Esophagus muscularis mucosa (tissue), 4 donors: ENCODE measurements at regions not wholly inside any gene's neighbourhood (a gene's known extent, or its start where the extent isn't known, plus 50 kb on each side); places are given as distances from the start of the nearest gene placed in this dataset.
"Not testable (repeated sequence)": the region's sequence is repeated elsewhere in the genome, so short reads cannot be mapped to it uniquely, and the experiment has no call there.

Experiments
- DNase-seq: peaks from one replicate; pipeline ENCODE4 v3.0.0-alpha.2; 2017; ENCODE audit errors: extremely low spot score
- H3K27ac ChIP-seq, 4 donors: fragments of 200-600 bp; sonication (generic); replicated peaks in 1 of 4; 1 replicate in 3 of 4; 2 replicates in 1 of 4; pipeline ENCODE4 v1.5.1; 2016 to 2019; ENCODE audit warnings: mild to moderate bottlenecking in 1 of 4
- H3K27me3 ChIP-seq, 4 donors: fragments of 200-600 bp; sonication (generic); one replicate each; pipeline versions ENCODE4 v1.5.1 to v1.6.0; 2016 to 2019
- H3K36me3 ChIP-seq, 4 donors: fragments of 200-600 bp; sonication (generic); one replicate each; pipeline ENCODE4 v1.5.1; 2016 to 2019
- H3K4me1 ChIP-seq, 4 donors: fragments of 200-600 bp; sonication (generic); one replicate each; pipeline ENCODE4 v1.5.1; 2016 to 2019
- H3K4me3 ChIP-seq, 4 donors: fragments of 200-600 bp; sonication (generic); 1 replicate in 2 of 4; 2 replicates in 2 of 4; pipeline ENCODE4 v1.5.1; 2016 to 2019; ENCODE audit warnings: mild to moderate bottlenecking in 4 of 4, moderate library complexity in 1 of 4
- H3K9me3 ChIP-seq, 4 donors: fragments of 200-600 bp; sonication (generic); 1 replicate in 3 of 4; 2 replicates in 1 of 4; pipeline ENCODE4 v1.5.1; 2016 to 2019
- EP300 ChIP-seq: sonication (generic); formaldehyde crosslinking; IDR thresholded peaks from one replicate; pipeline ENCODE4 v1.6.1; 2017; ENCODE audit warnings: antibody characterized with exemption
- POLR2A ChIP-seq: fragments of 450-650 bp; IDR thresholded peaks from one replicate; pipeline ENCODE4 v1.6.1; 2017; ENCODE audit warnings: antibody characterized with exemption, moderate library complexity, mild to moderate bottlenecking, low read depth
- POLR2AphosphoS5 ChIP-seq, 2 donors: sonication (generic); formaldehyde crosslinking; IDR thresholded peaks; one replicate each; pipeline ENCODE4 v1.6.1; 2017; ENCODE audit warnings: antibody characterized with exemption in 2 of 2
- WGBS: methylation state at CpG from one replicate; pipeline ENCODE4 v1.1.5; 2018; 5-methylcytosine and 5-hydroxymethylcytosine counted together
- intact Hi-C: fragments of 100-400 bp; cut with DNase I; formaldehyde crosslinking; loops from one replicate; pipeline ENCODE4 v1.15.1; 2023
- TF ChIP-seq, protein P1 (sequence below), 3 experiments: fragments of 200-600 bp in 2 of 3; fragments of 450-650 bp in 1 of 3; sonication (generic) in 2 of 3; IDR thresholded peaks; one replicate each; pipeline ENCODE4 v1.5.1; 2017 to 2019; ENCODE audit warnings: antibody characterized with exemption in 3 of 3, mild to moderate bottlenecking in 2 of 3, moderate library complexity in 1 of 3

DNA sequence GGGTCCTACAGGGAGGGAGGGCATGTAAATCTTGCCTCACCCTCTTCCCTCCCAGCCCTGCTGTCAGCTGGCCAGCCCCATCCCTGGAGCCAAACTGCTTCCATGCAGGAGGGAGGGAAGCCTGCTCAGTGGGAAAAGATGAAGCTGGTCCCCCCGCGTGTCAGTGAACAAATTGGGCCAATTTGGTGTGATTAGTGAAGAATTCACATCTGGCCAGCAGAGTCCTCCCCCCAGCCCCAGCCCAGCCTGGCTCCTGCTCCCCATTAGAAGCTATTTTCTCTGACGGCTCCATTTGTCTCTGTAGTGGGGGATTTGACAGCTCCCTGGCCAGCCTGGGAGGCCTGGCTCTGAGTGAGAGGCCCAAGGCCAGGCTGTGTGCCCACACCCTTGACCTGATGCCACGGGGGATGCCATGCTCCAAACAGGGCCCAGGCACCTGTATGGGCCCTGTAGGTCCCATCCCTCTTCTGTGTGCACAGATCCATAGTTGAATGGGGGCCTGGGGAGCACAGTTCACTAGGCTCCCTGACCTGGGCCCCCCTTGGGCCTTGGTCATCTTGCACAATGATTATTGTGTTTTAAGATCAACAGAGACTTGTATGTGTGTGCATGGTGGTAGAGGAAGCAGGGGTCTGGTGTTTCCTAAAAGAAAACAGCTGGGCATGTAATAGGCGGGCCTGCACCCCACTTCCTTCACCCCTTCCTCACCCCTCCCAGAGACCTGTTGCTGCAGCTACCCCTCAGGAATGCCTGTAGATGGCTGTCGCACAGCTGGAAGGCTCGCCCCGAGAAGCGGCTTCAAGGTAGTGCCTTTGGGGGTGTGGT lies 50.7 kb upstream of the TAC4 start:
- no peaks in the 10 kb centered on the region for H3K9me3 ChIP-seq
- no peaks in the 10 kb centered on the region for H3K36me3 ChIP-seq
- intact Hi-C loops, result no loop called here
- WGBS, result 17% methylated on average over 2 of the region's 9 CpGs
- no peak for DNase-seq
- TF ChIP-seq EP300 (no peak), POLR2AphosphoS5 (IDR thresholded peaks at IDR 0.05) (no peak), POLR2A (no peak)
- TF ChIP-seq, protein P1, sequence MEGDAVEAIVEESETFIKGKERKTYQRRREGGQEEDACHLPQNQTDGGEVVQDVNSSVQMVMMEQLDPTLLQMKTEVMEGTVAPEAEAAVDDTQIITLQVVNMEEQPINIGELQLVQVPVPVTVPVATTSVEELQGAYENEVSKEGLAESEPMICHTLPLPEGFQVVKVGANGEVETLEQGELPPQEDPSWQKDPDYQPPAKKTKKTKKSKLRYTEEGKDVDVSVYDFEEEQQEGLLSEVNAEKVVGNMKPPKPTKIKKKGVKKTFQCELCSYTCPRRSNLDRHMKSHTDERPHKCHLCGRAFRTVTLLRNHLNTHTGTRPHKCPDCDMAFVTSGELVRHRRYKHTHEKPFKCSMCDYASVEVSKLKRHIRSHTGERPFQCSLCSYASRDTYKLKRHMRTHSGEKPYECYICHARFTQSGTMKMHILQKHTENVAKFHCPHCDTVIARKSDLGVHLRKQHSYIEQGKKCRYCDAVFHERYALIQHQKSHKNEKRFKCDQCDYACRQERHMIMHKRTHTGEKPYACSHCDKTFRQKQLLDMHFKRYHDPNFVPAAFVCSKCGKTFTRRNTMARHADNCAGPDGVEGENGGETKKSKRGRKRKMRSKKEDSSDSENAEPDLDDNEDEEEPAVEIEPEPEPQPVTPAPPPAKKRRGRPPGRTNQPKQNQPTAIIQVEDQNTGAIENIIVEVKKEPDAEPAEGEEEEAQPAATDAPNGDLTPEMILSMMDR (IDR thresholded peaks at IDR 0.05), result no peak
- H3K4me1 ChIP-seq, result peaks cover 0 to 13% (median 6%) of the 10 kb centered on the region in 4 donors
- H3K27ac ChIP-seq, result no peak overlapping the region
- no peak overlapping the region for H3K4me3 ChIP-seq
- H3K27me3 ChIP-seq, result peaks cover 0 to 85% (median 19%) of the 10 kb centered on the region in 4 donors

- H3K9me3 ChIP-seq, result no peaks in the 10 kb centered on the region
- TF ChIP-seq POLR2A, result no peak
- H3K27me3 ChIP-seq, result peaks cover 0 to 85% (median 22%) of the 10 kb centered on the region in 4 donors
- no peak overlapping the region for H3K4me3 ChIP-seq
- WGBS, result no CpG with 5 or more reads among the region's 2 CpGs
- H3K27ac ChIP-seq, result no peak overlapping the region
- intact Hi-C loops, result no loop called here
- peaks cover 0 to 13% (median 6%) of the 10 kb centered on the region in 4 donors for H3K4me1 ChIP-seq
- no peaks in the 10 kb centered on the region for H3K36me3 ChIP-seq
- no peak for DNase-seq
These were observed 51.3 kb upstream of the TAC4 start for GRCh38 chr17:49899191-49899485.

DNA sequence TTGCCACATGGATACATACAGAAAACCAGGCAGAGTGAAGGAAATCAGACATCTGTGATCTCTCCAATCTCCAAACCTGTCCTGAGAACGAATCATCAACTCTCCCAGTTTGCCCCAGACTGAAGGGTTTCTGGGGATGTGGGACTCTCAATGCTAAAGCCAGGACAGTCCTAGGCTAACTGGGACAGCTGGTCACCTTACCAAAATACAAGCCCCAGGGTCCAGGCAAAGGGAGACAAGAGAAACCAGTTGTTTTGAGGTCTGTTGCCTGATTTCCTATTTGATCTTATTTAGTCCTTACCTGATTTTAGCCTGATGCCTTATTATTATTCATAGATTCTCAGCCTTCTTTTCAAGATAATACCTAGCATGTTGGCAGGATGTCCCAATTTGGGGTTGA lies 51.7 kb upstream of the TAC4 start:
- WGBS, result 40% methylated on average over 1 of the region's 1 CpG
- peaks cover 0 to 85% (median 24%) of the 10 kb centered on the region in 4 donors for H3K27me3 ChIP-seq
- TF ChIP-seq EP300 (no peak), POLR2A (no peak), POLR2AphosphoS5 (IDR thresholded peaks at IDR 0.05) (no peak)
- TF ChIP-seq, protein P1 (IDR thresholded peaks at IDR 0.05), result no peak

DNA sequence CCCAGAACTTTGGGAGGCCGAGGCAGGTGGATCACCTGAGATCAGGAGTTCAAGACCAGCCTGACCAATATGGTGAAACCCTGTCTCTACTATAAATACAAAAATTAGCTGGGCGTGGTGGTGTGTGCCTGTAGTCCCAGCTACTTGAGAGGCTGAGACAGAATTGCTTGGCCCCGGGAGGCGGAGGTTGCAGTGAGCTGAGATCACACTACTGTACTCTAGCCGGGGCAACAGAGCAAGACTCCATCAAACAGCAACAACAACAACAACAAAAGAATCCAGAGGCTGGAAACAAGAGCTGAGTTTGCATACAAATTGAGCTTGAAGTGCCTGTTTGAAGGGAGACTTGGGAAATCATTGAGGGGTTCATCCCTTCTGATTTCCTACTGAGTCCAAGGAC lies 52.9 kb upstream of the TAC4 start:
- H3K9me3 ChIP-seq, intact Hi-C loops, H3K4me3 ChIP-seq, H3K27ac ChIP-seq, H3K36me3 ChIP-seq, DNase-seq: not testable (repeated sequence)
- peaks cover 0 to 13% (median 6%) of the 10 kb centered on the region in 4 donors for H3K4me1 ChIP-seq
- H3K27me3 ChIP-seq, result peaks cover 0 to 87% (median 27%) of the 10 kb centered on the region in 4 donors
- 79% methylated on average over 5 of the region's 5 CpGs for WGBS

More for the DNA sequence above, 51.7 kb upstream of the TAC4 start:
- intact Hi-C loops, result no loop called here
- Histone ChIP-seq H3K4me3 (no peak overlapping the region), H3K4me1 (peaks cover 0 to 13% (median 6%) of the 10 kb centered on the region in 4 donors), H3K9me3 (no peaks in the 10 kb centered on the region), H3K36me3 (no peaks in the 10 kb centered on the region), H3K27ac (no peak overlapping the region)
- DNase-seq, result no peak

GRCh38 chr17:49901460-49902331 lies 53.8 kb upstream of the TAC4 start:
- no peak for DNase-seq
- Histone ChIP-seq H3K4me1 (peaks cover 0 to 13% (median 6%) of the 10 kb centered on the region in 4 donors), H3K27ac (no peak overlapping the region), H3K27me3 (peaks cover 0 to 85% (median 27%) of the 10 kb centered on the region in 4 donors), H3K4me3 (no peak overlapping the region), H3K36me3 (no peaks in the 10 kb centered on the region), H3K9me3 (no peaks in the 10 kb centered on the region)
- 26% methylated on average over 9 of the region's 47 CpGs for WGBS
- intact Hi-C loops, result no loop called here
- TF ChIP-seq POLR2AphosphoS5 (IDR thresholded peaks at IDR 0.05), result no peak
- TF ChIP-seq EP300, result no peak
- TF ChIP-seq POLR2A, result no peak
- TF ChIP-seq, protein P1 (IDR thresholded peaks at IDR 0.05), result no peak
